22Rv1 (cell line): ENCODE measurements at regions not wholly inside any gene's neighbourhood (a gene's known extent, or its start where the extent isn't known, plus 50 kb on each side); places are given as distances from the start of the nearest gene placed in this dataset.

Experiments used
- CTCF ChIP-seq: fragments of 450-650 bp; IDR thresholded peaks from 2 replicates; pipeline ENCODE4 v1.5.1; 2017; ENCODE audit warnings: mild to moderate bottlenecking
- ZFX ChIP-seq: fragments of 450-650 bp; IDR thresholded peaks from 2 replicates; pipeline ENCODE4 v1.6.1; 2017; ENCODE audit warnings: antibody characterized with exemption, borderline replicate concordance

- peak; percentile 56 for TF ChIP-seq CTCF
- no peak for TF ChIP-seq ZFX
Measured at GRCh38 chr10:121070275-121071070, 219.3 kb downstream of the WDR11 start.
